Smooth muscle cell (in vitro differentiated cells): ENCODE measurements at regions not wholly inside any gene's neighbourhood (a gene's known extent, or its start where the extent isn't known, plus 50 kb on each side); places are given as distances from the start of the nearest gene placed in this dataset.

Source experiments
- DNase-seq: peaks from one replicate; lab custom pipeline; 2025; ENCODE audit not compliant: unreplicated experiment; lab: John Stamatoyannopoulos, UW
- H2AFZ ChIP-seq: fragments of 200-600 bp; sonication (generic); 2 replicates; pipeline ENCODE4 v1.6.0; 2016; ENCODE audit warnings: antibody characterized with exemption, low read depth, mild to moderate bottlenecking
- H3F3A ChIP-seq: fragments of 200-600 bp; sonication (generic); 2 replicates; pipeline ENCODE4 v1.6.0; 2017; ENCODE audit warnings: antibody characterized with exemption, low read depth
- H3K27ac ChIP-seq: fragments of 200-600 bp; sonication (generic); 2 replicates; pipeline ENCODE4 v1.5.1; 2016; ENCODE audit warnings: low read depth, mild to moderate bottlenecking
- H3K27me3 ChIP-seq: fragments of 200-600 bp; sonication (generic); 2 replicates; pipeline ENCODE4 v1.6.1; 2016; ENCODE audit warnings: low read depth, mild to moderate bottlenecking
- H3K36me3 ChIP-seq: fragments of 200-600 bp; sonication (generic); 2 replicates; pipeline ENCODE4 v1.5.1; 2016; ENCODE audit warnings: low read depth
- H3K4me1 ChIP-seq: fragments of 200-600 bp; sonication (generic); 2 replicates; pipeline ENCODE4 v1.5.1; 2016; ENCODE audit warnings: low read depth
- H3K4me2 ChIP-seq: fragments of 200-600 bp; sonication (generic); 2 replicates; pipeline ENCODE4 v1.6.0; 2016; ENCODE audit warnings: mild to moderate bottlenecking
- H3K4me3 ChIP-seq: fragments of 200-600 bp; sonication (generic); 2 replicates; pipeline ENCODE4 v1.5.1; 2016; ENCODE audit warnings: mild to moderate bottlenecking
- H3K79me2 ChIP-seq: fragments of 200-600 bp; sonication (generic); 2 replicates; pipeline ENCODE4 v1.6.0; 2016; ENCODE audit warnings: low read depth, mild to moderate bottlenecking
- H3K9ac ChIP-seq: fragments of 200-600 bp; sonication (generic); 2 replicates; pipeline ENCODE4 v1.6.0; 2016; ENCODE audit warnings: low read depth
- H3K9me3 ChIP-seq: fragments of 200-600 bp; sonication (generic); replicated peaks from 2 replicates; pipeline ENCODE4 v1.5.1; 2016; ENCODE audit warnings: low read depth
- H4K20me1 ChIP-seq: fragments of 200-600 bp; sonication (generic); 2 replicates; pipeline ENCODE4 v1.6.0; 2016; ENCODE audit warnings: low read depth
- WGBS: methylation state at CpG from one replicate; pipeline ENCODE4 v1.1.7; 2016; ENCODE audit warnings: low lambda C conversion rate; 5-methylcytosine and 5-hydroxymethylcytosine counted together
- TF ChIP-seq, protein P1 (sequence below): fragments of 200-600 bp; sonication (generic); IDR thresholded peaks from 2 replicates; pipeline ENCODE4 v1.5.1; 2017; ENCODE audit warnings: borderline replicate concordance, mild to moderate bottlenecking, antibody characterized with exemption; ENCODE audit not compliant: insufficient read depth, poor library complexity, severe bottlenecking

DNA sequence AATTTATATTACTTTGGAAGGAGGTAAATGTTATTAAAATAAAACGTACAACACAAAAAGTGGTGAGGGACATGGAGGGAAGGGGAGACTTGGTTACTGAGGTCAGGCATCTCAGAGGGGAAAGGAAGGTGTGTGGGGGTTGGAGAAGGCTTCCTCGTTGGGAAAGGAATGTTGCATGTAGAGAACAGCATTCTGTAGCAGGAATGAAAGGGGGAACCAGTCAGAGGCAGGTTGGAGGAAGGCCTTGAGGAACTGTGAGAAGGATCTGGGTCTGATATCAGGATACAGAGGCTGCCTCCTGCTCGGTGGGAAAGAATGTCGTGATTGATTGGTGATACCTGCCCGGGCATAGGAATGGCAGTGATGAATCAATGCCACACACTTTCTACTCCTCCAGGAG is 103.3 kb upstream of the ZFHX3 start:
- Histone ChIP-seq H4K20me1 (no peaks in the 10 kb centered on the region), H3K79me2 (no peaks in the 10 kb centered on the region), H3K4me1 (peaks cover 21% of the 10 kb centered on the region), H3K36me3 (no peaks in the 10 kb centered on the region), H3K27ac (no peak overlapping the region), H3K4me2 (no peak overlapping the region), H3K9ac (no peak overlapping the region), H3K4me3 (no peak overlapping the region), H3K27me3 (no peaks in the 10 kb centered on the region), H3F3A (no peaks in the 10 kb centered on the region), H3K9me3 (no peaks in the 10 kb centered on the region), H2AFZ (no peak overlapping the region)
- no peak for DNase-seq
- WGBS, result 50% methylated on average over 5 of the region's 5 CpGs
- TF ChIP-seq, protein P1, sequence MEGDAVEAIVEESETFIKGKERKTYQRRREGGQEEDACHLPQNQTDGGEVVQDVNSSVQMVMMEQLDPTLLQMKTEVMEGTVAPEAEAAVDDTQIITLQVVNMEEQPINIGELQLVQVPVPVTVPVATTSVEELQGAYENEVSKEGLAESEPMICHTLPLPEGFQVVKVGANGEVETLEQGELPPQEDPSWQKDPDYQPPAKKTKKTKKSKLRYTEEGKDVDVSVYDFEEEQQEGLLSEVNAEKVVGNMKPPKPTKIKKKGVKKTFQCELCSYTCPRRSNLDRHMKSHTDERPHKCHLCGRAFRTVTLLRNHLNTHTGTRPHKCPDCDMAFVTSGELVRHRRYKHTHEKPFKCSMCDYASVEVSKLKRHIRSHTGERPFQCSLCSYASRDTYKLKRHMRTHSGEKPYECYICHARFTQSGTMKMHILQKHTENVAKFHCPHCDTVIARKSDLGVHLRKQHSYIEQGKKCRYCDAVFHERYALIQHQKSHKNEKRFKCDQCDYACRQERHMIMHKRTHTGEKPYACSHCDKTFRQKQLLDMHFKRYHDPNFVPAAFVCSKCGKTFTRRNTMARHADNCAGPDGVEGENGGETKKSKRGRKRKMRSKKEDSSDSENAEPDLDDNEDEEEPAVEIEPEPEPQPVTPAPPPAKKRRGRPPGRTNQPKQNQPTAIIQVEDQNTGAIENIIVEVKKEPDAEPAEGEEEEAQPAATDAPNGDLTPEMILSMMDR, result no peak

DNA sequence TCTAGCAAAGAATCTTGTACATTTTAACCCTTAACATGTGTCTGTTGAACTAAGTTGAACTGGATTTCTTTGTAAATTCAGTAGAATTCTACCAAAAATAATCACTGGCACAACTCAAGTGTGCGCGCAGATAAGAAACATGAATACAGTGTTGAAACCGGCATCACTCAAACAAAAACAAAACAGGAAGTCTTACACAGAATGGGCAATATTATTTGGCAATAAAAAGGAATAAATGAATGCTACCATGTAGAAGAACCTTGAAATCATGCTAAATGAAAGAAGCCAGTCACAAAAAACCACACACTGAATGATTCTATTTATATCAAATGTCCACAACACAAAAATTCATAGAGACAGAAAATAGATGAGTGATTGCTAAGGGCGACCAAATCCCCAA is 102.9 kb upstream of the ZFHX3 start:
- Histone ChIP-seq H3K9ac (no peak overlapping the region), H3K4me3 (no peak overlapping the region), H3K27ac (no peak overlapping the region), H3K9me3 (no peaks in the 10 kb centered on the region), H3K4me1 (peaks cover 21% of the 10 kb centered on the region), H3K79me2 (no peaks in the 10 kb centered on the region), H3K36me3 (no peaks in the 10 kb centered on the region), H3F3A (no peaks in the 10 kb centered on the region), H3K4me2 (no peak overlapping the region), H3K27me3 (no peaks in the 10 kb centered on the region), H4K20me1 (no peaks in the 10 kb centered on the region), H2AFZ (no peak overlapping the region)
- DNase-seq, result no peak
- WGBS, result 91% methylated on average over 4 of the region's 4 CpGs
- TF ChIP-seq, protein P1, result no peak

DNA sequence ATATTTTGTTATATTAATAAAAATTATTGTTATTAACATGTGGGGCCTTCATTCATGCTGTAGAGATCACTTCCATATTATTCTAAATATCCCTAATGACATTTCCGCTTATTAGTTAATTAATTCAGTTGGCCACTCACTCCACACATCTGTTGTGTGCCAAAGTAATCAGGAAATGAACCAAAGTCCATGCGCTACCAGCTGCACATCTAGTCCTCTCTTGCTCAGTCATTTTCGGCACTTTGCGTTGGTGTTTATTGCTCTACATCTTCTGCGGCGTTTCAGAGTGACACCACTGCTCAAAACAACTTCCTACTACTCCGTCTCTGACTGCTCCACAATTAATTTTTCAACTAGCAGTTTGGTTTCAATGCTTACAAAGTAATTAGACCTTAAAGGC is 101.4 kb upstream of the ZFHX3 start:
- Histone ChIP-seq H3K4me2 (no peak overlapping the region), H2AFZ (no peak overlapping the region), H3K27ac (no peak overlapping the region), H3K4me1 (peaks cover 21% of the 10 kb centered on the region), H3K79me2 (no peaks in the 10 kb centered on the region), H3F3A (no peaks in the 10 kb centered on the region), H3K36me3 (no peaks in the 10 kb centered on the region), H4K20me1 (no peaks in the 10 kb centered on the region), H3K4me3 (no peak overlapping the region), H3K9me3 (no peaks in the 10 kb centered on the region), H3K27me3 (no peaks in the 10 kb centered on the region), H3K9ac (no peak overlapping the region)
- TF ChIP-seq, protein P1, result no peak
- DNase-seq, result no peak
- WGBS, result 97% methylated on average over 7 of the region's 7 CpGs

DNA sequence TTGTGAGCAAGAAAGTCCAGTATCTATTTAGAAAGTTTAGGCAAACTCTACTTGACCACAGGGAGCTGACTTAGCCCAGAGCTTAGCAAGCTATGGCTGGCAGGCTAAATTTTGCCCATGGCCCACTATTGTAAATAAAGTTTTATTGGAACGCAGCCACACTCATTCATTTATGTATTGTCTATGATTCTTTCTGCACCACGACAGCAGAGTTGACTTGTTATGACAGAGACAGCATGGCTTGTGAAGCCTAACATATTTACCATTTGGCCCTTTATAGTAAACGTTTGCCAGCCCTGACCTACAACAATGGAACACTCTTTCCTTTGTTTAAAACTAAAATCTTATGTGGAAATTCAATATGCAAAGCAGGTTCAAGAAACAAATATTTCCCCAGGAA is 100.0 kb upstream of the ZFHX3 start:
- Histone ChIP-seq H3K36me3 (no peaks in the 10 kb centered on the region), H3K9ac (no peak overlapping the region), H3K4me1 (peaks cover 18% of the 10 kb centered on the region), H3K79me2 (no peaks in the 10 kb centered on the region), H3K27ac (no peak overlapping the region), H3K4me3 (no peak overlapping the region), H3F3A (no peaks in the 10 kb centered on the region), H3K4me2 (no peak overlapping the region), H4K20me1 (no peaks in the 10 kb centered on the region), H2AFZ (no peak overlapping the region), H3K9me3 (no peaks in the 10 kb centered on the region), H3K27me3 (no peaks in the 10 kb centered on the region)
- DNase-seq, result no peak
- 93% methylated on average over 3 of the region's 3 CpGs for WGBS
- TF ChIP-seq, protein P1, result no peak
